IPS DF 4.7 (cell line): ENCODE measurements at regions not wholly inside any gene's neighbourhood (a gene's known extent, or its start where the extent isn't known, plus 50 kb on each side); places are given as distances from the start of the nearest gene placed in this dataset.

Experiments used
- DNase-seq: peaks from one replicate; pipeline ENCODE4 v3.0.0-alpha.2; 2013; ENCODE audit warnings: low spot score; ENCODE audit errors: extremely low read depth

- no peak for DNase-seq
These were observed 138.5 kb downstream of the RBM26 start for GRCh38 chr13:79267560-79267959.

DNA sequence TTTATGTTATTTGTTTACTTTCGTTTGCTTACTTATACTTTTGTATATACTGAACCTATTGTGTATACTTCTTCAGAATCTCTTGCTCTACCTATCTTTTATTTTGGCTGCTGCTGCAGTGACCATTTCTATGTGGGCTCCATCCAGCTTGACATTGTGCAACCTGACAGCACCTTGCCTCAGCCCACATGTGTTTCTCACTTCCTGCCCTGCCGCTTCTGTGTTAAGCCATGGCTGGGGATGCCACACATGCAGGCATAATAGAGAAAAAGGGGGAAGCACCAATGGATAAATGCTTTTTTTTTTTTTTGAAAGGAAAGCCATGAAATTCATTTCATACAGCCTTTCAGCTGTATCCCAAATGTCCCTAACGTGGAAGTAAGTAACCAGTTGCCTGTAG is 147.6 kb downstream of the RBM26 start:
- no peak for DNase-seq

GRCh38 chr13:79246578-79246949 is 159.5 kb downstream of the RBM26 start:
- no peak for DNase-seq

DNA sequence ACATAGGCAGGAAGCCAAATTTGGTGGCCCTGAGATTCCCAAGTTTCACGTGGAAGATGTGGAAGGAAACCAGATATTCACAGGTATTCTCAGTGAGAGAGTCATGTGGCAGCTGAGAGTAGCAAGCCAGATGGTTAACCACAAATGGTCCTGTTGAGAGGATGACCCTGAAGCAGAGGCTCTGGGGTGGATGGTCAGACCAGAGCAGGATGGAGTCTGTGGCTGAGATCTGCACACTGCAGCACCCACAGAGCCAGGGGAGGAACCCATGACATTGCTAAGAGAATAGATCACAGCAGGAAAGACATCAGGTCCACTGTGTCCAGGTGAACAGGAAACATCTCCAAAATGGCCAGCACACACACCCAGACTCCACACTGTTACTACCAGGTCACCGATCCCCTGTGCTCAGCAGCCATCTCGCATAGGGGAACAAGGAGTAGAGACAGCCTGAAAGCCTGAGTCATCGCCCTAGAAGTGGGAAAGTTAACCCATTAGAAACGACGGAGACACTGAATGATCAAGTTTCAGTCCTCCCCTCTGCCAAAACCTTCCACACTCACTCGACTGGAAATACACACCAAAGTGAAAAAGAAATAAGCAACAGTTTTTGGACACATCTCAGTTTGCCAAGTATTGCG is 160.0 kb downstream of the RBM26 start:
- no peak for DNase-seq

DNA sequence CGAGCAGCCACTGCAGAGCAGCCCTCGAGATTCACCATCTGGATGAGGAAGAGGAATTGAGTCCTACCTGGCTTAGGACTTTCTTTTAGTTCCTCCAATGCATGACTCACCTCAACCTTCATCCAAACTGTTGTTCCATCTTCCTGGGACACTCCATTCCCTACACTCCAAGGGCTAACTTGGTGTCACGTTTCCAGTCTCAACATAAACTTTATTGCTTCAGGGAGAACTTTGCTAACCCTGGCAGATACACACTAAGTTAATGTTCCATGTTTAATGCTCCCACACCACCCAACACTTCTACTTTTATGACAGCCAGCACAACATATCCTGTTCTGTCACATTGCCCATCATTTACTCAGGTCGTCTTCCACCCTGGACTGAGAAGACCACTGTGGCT is 164.4 kb downstream of the RBM26 start:
- no peak for DNase-seq

GRCh38 chr13:79237981-79238380 is 168.1 kb downstream of the RBM26 start:
- no peak for DNase-seq

DNA sequence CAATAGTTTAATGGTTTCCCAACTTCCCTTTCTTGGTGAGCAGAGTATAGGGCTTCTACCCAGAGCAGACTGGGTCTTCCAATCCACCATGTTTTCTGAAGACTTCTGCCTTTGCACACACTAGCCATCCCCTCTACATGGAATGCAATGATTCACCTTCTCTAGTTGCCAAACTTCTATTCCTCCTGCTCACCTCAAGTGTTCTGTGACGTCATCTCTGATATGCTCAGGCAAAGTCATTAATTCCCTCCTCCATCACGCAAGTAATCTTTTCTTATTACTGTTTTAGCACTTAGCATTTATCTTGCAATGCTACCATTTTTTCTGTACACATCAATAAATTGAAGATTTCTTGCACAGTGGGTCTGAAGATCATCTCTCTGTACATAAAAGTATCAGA is 174.2 kb downstream of the RBM26 start:
- no peak for DNase-seq

- DNase-seq = no peak
These were observed 176.3 kb downstream of the RBM26 start for GRCh38 chr13:79229761-79230160.

- DNase-seq = no peak
These were observed 177.1 kb downstream of the RBM26 start for GRCh38 chr13:79228972-79229371.

- no peak for DNase-seq
These were observed 178.6 kb downstream of the RBM26 start for GRCh38 chr13:79227418-79227817.

DNA sequence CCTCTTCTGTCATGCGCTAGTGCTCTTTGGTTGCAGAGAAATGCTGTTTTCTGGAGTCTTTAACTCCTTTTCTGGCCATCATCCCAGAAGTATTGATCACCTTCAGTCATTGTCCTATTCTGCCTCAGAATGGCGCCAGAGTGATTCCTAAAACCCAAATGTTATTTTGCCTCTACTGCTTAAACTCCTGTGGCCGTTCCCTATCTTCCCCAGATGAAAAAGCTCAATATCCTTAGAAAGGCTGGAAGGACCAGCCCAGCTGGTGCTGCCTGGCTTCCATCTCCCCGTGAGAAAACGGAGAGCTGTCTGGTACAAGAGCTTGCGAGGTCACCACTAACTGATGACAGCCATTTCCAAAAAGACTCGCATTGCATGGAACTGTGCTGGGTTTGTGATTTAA is 179.1 kb downstream of the RBM26 start:
- no peak for DNase-seq

- no peak for DNase-seq
These were observed 179.8 kb downstream of the RBM26 start for GRCh38 chr13:79226250-79226649.

DNA sequence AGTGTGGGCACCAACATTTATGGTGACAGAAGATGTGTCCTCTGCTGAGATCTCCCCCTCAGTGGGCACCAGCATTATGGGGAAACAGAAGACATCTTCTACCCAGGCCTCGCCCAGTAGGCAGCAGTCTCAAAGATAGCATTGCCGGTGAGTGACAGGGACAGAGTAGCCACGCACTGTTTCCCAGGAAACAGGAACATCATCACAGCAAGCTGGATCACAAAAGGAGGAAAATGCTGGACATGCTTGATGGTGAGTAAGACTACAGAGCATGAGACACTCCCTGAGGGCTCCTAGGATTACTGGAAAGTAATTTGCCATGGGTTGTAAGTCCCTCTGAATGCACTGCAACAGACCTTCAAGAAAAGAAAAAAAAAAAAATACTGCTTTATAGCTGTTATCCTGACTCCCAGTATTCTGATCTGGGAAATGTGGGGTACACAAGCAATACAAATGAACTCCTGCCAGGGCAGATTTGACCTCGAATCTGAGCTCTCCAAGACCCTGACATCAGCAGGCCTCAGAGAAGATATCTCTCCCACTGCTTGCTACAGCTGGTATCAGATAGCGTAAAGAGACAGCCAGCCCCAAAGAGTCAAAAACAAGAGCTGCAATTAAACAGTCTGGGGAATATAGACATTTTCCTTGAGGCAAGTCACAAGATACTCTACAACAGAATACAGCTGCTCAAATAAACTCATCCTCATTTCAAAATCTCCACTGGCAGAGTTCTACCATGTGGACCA is 180.4 kb downstream of the RBM26 start:
- no peak for DNase-seq

GRCh38 chr13:79222427-79223205 is 183.4 kb downstream of the RBM26 start:
- no peak for DNase-seq

GRCh38 chr13:79212064-79212619 is 193.9 kb downstream of the RBM26 start:
- DNase-seq = no peak

DNA sequence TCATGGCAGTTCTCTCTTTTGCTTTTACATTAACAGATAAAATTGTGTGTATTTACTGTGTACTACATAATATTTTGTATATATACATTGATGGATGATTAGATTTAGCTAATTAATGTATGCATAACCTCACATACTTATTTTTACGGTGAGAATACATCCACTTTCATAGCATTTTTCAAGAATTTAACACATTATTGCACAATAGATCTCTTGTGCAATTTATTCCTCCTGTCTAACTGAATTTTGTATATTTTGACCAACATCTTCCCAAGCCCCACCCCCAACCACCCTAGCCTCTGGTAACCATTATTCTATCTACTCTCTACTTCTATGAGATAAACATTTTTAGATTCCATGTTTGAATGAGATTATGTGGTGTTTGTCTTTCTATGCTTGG is 194.7 kb downstream of the RBM26 start:
- no peak for DNase-seq

DNA sequence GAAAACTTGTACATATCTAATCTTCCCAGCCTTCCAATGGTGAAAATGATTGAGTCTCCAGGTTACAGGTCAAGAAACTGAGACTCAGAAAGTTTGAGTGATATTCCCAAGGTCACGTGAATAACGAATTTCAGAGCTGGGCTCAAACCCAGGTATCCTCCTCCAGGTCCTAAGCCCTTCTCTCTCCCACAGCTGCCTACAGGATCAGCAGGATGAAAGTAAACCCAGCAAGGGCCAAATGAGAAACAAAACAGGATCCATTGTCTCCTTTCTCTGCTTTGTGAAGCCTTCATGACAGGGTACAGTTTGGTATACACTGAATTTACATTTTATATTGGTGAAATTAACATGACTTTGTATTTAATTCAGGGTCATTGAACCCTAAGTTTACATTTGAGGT is 208.1 kb downstream of the RBM26 start:
- no peak for DNase-seq

- DNase-seq = no peak
These were observed 209.2 kb downstream of the RBM26 start for GRCh38 chr13:79196843-79197242.

- DNase-seq = no peak
These were observed 209.7 kb downstream of the RBM26 start for GRCh38 chr13:79196366-79196765.

DNA sequence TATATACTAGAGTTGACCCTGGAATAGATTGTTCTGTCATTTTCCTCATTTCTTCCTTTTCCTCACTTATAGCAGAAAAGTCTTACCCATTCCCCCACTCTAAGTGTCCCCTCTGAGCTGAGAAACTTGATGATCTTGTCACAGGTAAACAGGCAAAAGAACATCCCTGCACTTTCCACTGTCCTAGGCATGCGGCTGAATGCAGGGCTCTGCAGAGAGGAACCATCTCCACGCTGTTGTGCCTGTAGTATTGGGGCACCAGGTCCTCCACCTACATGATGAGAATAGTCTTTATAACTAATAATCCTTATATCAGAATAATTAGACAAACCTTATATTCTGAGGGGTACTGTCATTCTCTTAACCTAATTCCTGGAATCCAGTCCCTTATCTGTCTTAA is 211.3 kb downstream of the RBM26 start:
- DNase-seq = no peak

DNA sequence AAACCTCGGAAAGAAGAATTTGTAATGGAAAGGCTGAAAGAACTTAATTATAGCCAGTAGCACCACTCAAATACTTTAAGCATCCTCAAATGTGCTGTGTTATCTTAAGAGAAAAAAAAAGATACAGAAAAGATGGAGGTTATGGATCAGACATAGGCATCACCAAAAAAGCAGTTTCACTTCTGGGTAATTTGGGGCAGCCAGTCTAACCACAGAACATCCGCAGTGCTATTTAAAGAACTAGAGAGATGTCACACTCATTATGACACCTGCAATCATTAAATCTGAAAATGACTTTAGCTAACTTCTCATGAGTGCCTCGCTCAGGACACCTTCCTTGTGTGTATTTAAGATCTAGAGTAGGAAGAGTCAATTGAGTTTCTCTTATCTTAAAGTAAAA is 211.8 kb downstream of the RBM26 start:
- DNase-seq = no peak

GRCh38 chr13:79191501-79191900 is 214.6 kb downstream of the RBM26 start:
- no peak for DNase-seq
